CD14-positive monocyte (primary cell): ENCODE measurements at regions not wholly inside any gene's neighbourhood (a gene's known extent, or its start where the extent isn't known, plus 50 kb on each side); places are given as distances from the start of the nearest gene placed in this dataset.

Experiments used
- DNase-seq, 3 donors: peaks; one replicate each; pipeline ENCODE4 v3.0.0-alpha.2; 2011 to 2022
- H2AFZ ChIP-seq: 2 replicates; pipeline ENCODE4 v1.6.0; 2012; ENCODE audit warnings: mild to moderate bottlenecking, low read depth, low read length, inconsistent platforms; ENCODE audit not compliant: insufficient read depth, poor library complexity, severe bottlenecking
- H3K27ac ChIP-seq, 2 donors: 1 replicate in 1 of 2; 2 replicates in 1 of 2; pipeline ENCODE4 v1.5.1; 2012 to 2013; ENCODE audit warnings: low read length in 2 of 2, control low read depth in 1 of 2, inconsistent platforms in 1 of 2, low read depth in 1 of 2, mild to moderate bottlenecking in 1 of 2
- H3K27me3 ChIP-seq, 2 donors: one replicate each; pipeline versions ENCODE4 v1.6.0 to v1.6.1; 2011 to 2013; ENCODE audit warnings: low read length in 2 of 2; ENCODE audit not compliant: control insufficient read depth in 2 of 2, insufficient read depth in 2 of 2
- H3K36me3 ChIP-seq, 2 donors: replicated peaks in 1 of 2; 1 replicate in 1 of 2; 2 replicates in 1 of 2; pipeline versions ENCODE4 v1.5.1 to v1.6.1; 2012 to 2013; ENCODE audit warnings: low read length in 2 of 2, control low read depth in 1 of 2, inconsistent platforms in 1 of 2, mild to moderate bottlenecking in 1 of 2; ENCODE audit not compliant: insufficient read depth in 2 of 2, control insufficient read depth in 1 of 2
- H3K4me1 ChIP-seq, 2 donors: 1 replicate in 1 of 2; 2 replicates in 1 of 2; pipeline versions ENCODE4 v1.5.1 to v1.6.1; 2012 to 2013; ENCODE audit warnings: low read length in 2 of 2, control low read depth in 1 of 2, inconsistent platforms in 1 of 2, mild to moderate bottlenecking in 1 of 2, moderate library complexity in 1 of 2; ENCODE audit not compliant: insufficient read depth in 2 of 2, control insufficient read depth in 1 of 2
- H3K4me2 ChIP-seq: replicated peaks from 2 replicates; pipeline ENCODE3; 2012; ENCODE audit warnings: low read length, moderate library complexity, mild to moderate bottlenecking; ENCODE audit not compliant: poor library complexity, severe bottlenecking; ENCODE audit errors: extremely low read depth
- H3K4me3 ChIP-seq, 3 experiments: fragments of 200-600 bp in 1 of 3; sonication (generic) in 1 of 3; replicated peaks in 1 of 3; 1 replicate in 2 of 3; 2 replicates in 1 of 3; pipeline ENCODE4 v1.5.1; 2011 to 2013; ENCODE audit warnings: low read length in 3 of 3, mild to moderate bottlenecking in 3 of 3, control low read depth in 2 of 3, low read depth in 2 of 3, inconsistent platforms in 1 of 3, moderate library complexity in 1 of 3
- H3K79me2 ChIP-seq: 2 replicates; pipeline ENCODE4 v1.6.0; 2012; ENCODE audit warnings: mild to moderate bottlenecking, control low read depth, inconsistent platforms, low read length, moderate library complexity; ENCODE audit not compliant: insufficient read depth
- H3K9ac ChIP-seq: 2 replicates; pipeline ENCODE4 v1.6.0; 2017; ENCODE audit warnings: low read length, mild to moderate bottlenecking; ENCODE audit not compliant: insufficient read depth, poor library complexity, severe bottlenecking
- H3K9me3 ChIP-seq, 2 donors: replicated peaks in 1 of 2; 1 replicate in 1 of 2; 2 replicates in 1 of 2; pipeline versions ENCODE4 v1.5.1 to v1.6.1; 2012 to 2013; ENCODE audit warnings: low read length in 2 of 2, control low read depth in 1 of 2; ENCODE audit not compliant: control insufficient read depth in 1 of 2, insufficient read depth in 1 of 2
- H4K20me1 ChIP-seq: 2 replicates; pipeline ENCODE4 v1.6.0; 2012; ENCODE audit warnings: mild to moderate bottlenecking, low read length, control low read depth, moderate library complexity; ENCODE audit not compliant: insufficient read depth
- H3K27ac Mint-ChIP-seq, 7 donors: one replicate each; pipeline ENCODE4 v1.8.0; 2020; ENCODE audit warnings: mild to moderate bottlenecking in 7 of 7, mixed read lengths in 7 of 7, moderate library complexity in 6 of 7, inconsistent platforms in 2 of 7
- H3K27me3 Mint-ChIP-seq, 3 donors: one replicate each; pipeline ENCODE4 v1.8.0; 2021 to 2022; ENCODE audit warnings: low read depth in 3 of 3, mild to moderate bottlenecking in 3 of 3, mixed read lengths in 3 of 3, moderate library complexity in 3 of 3, inconsistent platforms in 1 of 3
- H3K36me3 Mint-ChIP-seq, 2 donors: one replicate each; pipeline ENCODE4 v1.8.0; 2020; ENCODE audit warnings: mixed read lengths in 2 of 2, inconsistent platforms in 1 of 2, mild to moderate bottlenecking in 1 of 2
- H3K4me1 Mint-ChIP-seq: one replicate; pipeline ENCODE4 v1.8.0; 2020; ENCODE audit warnings: mild to moderate bottlenecking, mixed read lengths
- H3K4me3 Mint-ChIP-seq, 2 donors: one replicate each; pipeline ENCODE4 v1.8.0; 2020; ENCODE audit warnings: mild to moderate bottlenecking in 2 of 2, mixed read lengths in 2 of 2, moderate library complexity in 1 of 2
- H3K9me3 Mint-ChIP-seq, 7 donors: one replicate each; pipeline ENCODE4 v1.8.0; 2020 to 2022; ENCODE audit warnings: mixed read lengths in 7 of 7, mild to moderate bottlenecking in 6 of 7, moderate library complexity in 6 of 7, inconsistent platforms in 2 of 7
- WGBS: methylation state at CpG from one replicate; pipeline ENCODE4 v1.1.5; 2013; ENCODE audit warnings: missing lambda C conversion rate; ENCODE audit not compliant: insufficient coverage; 5-methylcytosine and 5-hydroxymethylcytosine counted together
- intact Hi-C, 2 donors: fragments of 100-400 bp; cut with micrococcal nuclease; formaldehyde crosslinking; loops; one replicate each; pipeline versions ENCODE4 v1.15.0 to v1.15.1; 2023
- TF ChIP-seq, protein P1 (sequence below): fragments of 200-600 bp; IDR thresholded peaks from one replicate; pipeline ENCODE4 v1.8.0; 2022; ENCODE audit warnings: antibody characterized with exemption, mild to moderate bottlenecking

DNA sequence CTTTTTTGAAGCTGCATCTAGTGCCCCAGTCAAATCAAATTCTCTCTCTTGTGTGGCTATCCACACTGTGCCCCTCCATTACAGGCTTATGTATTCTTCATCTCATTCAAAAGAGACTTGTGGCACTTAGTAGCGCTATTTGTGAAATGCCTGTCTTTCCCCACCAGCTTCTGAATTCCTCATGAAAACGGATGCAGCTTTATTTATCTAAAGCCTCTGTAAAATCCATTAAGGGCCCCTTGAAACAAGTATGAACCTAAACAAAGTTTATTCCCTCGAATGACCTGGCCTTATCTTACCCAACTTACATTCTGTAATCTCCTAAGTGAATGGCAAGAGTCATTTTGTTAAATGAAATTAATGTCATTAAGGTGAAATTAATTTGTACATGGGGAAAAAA, 417.4 kb upstream of the PIK3C3 start:
- TF ChIP-seq, protein P1, sequence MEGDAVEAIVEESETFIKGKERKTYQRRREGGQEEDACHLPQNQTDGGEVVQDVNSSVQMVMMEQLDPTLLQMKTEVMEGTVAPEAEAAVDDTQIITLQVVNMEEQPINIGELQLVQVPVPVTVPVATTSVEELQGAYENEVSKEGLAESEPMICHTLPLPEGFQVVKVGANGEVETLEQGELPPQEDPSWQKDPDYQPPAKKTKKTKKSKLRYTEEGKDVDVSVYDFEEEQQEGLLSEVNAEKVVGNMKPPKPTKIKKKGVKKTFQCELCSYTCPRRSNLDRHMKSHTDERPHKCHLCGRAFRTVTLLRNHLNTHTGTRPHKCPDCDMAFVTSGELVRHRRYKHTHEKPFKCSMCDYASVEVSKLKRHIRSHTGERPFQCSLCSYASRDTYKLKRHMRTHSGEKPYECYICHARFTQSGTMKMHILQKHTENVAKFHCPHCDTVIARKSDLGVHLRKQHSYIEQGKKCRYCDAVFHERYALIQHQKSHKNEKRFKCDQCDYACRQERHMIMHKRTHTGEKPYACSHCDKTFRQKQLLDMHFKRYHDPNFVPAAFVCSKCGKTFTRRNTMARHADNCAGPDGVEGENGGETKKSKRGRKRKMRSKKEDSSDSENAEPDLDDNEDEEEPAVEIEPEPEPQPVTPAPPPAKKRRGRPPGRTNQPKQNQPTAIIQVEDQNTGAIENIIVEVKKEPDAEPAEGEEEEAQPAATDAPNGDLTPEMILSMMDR, result no peak
- Histone ChIP-seq H3K79me2 (no peaks in the 10 kb centered on the region), H3K27me3 (no peaks in the 10 kb centered on the region), H3K4me1 (no peaks in the 10 kb centered on the region), H3K9me3 (no peaks in the 10 kb centered on the region), H3K9ac (no peak overlapping the region), H3K4me3 (no peak overlapping the region), H3K36me3 (no peaks in the 10 kb centered on the region), H4K20me1 (no peaks in the 10 kb centered on the region), H3K4me2 (no peak overlapping the region), H2AFZ (no peak overlapping the region), H3K27ac (no peak overlapping the region)
- H3K27ac Mint-ChIP-seq, result no peak overlapping the region
- H3K4me3 Mint-ChIP-seq, result no peak overlapping the region
- no peaks in the 10 kb centered on the region for H3K27me3 Mint-ChIP-seq
- H3K9me3 Mint-ChIP-seq, result peaks cover 0 to 4% (median 0%) of the 10 kb centered on the region in 7 donors
- H3K36me3 Mint-ChIP-seq, result no peaks in the 10 kb centered on the region
- intact Hi-C loops, result no loop called here
- WGBS, result 65% methylated on average over 2 of the region's 3 CpGs
- DNase-seq, result no peak
- no peaks in the 10 kb centered on the region for H3K4me1 Mint-ChIP-seq

DNA sequence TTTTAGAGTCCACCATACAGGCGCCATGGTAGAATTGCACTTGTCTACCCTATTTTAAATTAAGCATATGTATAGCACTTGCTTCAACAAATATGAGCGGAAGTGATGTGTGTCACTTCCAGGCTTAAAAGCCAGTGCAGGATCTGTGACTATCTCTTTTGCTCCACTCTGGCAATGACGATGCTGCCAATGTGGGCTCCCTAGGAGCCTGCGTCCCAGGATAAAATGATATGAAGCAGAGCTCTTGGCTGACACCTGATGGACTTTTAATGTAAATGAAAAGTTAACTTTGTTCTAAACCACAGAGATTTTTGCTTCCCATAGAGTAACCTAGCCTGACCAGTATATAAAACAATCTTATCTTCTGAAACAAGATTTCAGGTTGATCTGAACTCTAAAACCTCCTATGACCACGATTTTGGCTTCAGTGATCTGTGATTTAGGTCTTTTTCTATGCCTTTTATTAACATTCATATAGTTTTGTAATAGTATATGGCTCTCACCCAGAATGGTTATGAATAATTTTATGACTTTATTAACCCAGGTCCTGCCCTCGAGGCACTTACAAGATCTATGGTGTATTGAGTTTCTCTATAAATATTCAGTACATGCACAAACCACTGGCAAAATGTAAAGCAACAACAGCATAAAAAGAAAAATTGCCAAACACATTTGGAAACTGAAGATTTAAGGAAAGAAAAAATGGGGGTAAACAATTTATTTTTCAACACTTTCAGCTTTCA, 422.5 kb upstream of the PIK3C3 start:
- no peaks in the 10 kb centered on the region for H3K36me3 Mint-ChIP-seq
- Histone ChIP-seq H3K79me2 (no peaks in the 10 kb centered on the region), H3K27ac (no peak overlapping the region), H3K4me2 (no peak overlapping the region), H3K27me3 (no peaks in the 10 kb centered on the region), H3K36me3 (no peaks in the 10 kb centered on the region), H3K4me1 (no peaks in the 10 kb centered on the region), H3K9ac (no peak overlapping the region), H2AFZ (no peak overlapping the region), H3K9me3 (no peaks in the 10 kb centered on the region), H4K20me1 (no peaks in the 10 kb centered on the region), H3K4me3 (no peak overlapping the region)
- no peak overlapping the region for H3K4me3 Mint-ChIP-seq
- 90% methylated on average over 2 of the region's 6 CpGs for WGBS
- no peaks in the 10 kb centered on the region for H3K4me1 Mint-ChIP-seq
- TF ChIP-seq, protein P1, result no peak
- H3K27me3 Mint-ChIP-seq, result peaks cover 0 to 2% (median 0%) of the 10 kb centered on the region in 3 donors
- peaks cover 0 to 6% (median 0%) of the 10 kb centered on the region in 7 donors for H3K9me3 Mint-ChIP-seq
- H3K27ac Mint-ChIP-seq, result no peak overlapping the region
- DNase-seq, result no peak
- intact Hi-C loops, result no loop called here
